ENCODE measurements at regions not wholly inside any gene's neighbourhood (a gene's known extent, or its start where the extent isn't known, plus 50 kb on each side); places are given as distances from the start of the nearest gene placed in this dataset.
A peak's percentile ranks its signal among the peaks of the same experiment; 100 is the strongest.
"Not testable (repeated sequence)": the region's sequence is repeated elsewhere in the genome, so short reads cannot be mapped to it uniquely, and the experiment has no call there.

- no peak for ATAC-seq
- DNase-seq: no peak
- intact Hi-C loops (cut with micrococcal nuclease): no loop called here
These were observed 156.4 kb downstream of the OR2B2 start for GRCh38 chr6:27755768-27756167.

- DNase-seq (no peak), ATAC-seq (no peak)
- intact Hi-C loops (cut with micrococcal nuclease): no loop called here
These were observed 157.8 kb downstream of the OR2B2 start for GRCh38 chr6:27754408-27754782.

DNA sequence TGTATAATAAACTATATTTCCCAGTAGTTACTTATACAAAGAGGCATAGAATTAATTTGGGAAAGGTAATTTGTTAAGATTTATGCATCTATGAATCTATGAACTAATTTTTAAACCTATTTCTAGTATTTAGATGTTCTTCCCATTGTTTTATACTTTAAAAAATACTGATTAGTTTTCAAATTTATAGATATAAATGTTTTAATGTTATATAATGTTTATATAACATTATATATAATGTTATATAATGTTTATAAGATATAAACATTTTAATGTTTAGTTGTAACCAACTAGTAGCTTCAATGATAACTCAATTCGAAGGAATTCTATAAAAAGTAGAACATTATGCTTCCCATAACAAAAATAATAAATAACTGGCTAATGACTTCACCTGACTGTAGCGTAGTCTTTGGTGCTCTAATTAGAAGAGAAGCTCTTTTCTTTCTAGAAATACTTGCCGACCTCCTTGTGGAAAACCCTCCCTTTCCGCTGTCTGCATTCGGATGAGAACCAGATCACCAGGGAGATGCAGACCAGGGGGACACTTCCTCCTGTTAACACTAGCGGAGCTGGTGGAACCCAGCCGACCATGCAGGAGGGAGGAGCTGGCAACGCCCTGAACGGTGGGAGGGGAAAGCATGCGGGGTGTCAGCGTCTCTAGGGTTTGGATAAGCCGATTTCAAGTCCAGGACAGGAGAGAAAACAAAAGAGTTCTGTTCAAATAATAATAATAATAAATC lies 158.4 kb downstream of the OR2B2 start:
- ATAC-seq: peak; percentile 53
- intact Hi-C loops (cut with micrococcal nuclease): no loop called here

GRCh38 chr6:27752038-27752885 lies 159.9 kb downstream of the OR2B2 start:
- ATAC-seq: peak; percentile 94
- intact Hi-C loops (cut with micrococcal nuclease): loop anchor here (1.0 kb wide), 1 partner anchor 233 kb away; no protein-coding TSS in a partner anchor

More for the DNA sequence above, 158.4 kb downstream of the OR2B2 start:
- DNase-seq: peak; percentile 72

GRCh38 chr6:27748661-27749060 lies 163.5 kb downstream of the OR2B2 start:
- DNase-seq: no peak
- intact Hi-C loops (cut with micrococcal nuclease): no loop called here
- no peak for ATAC-seq

More at GRCh38 chr6:27752038-27752885, 159.9 kb downstream of the OR2B2 start:
- peak; percentile 54 for DNase-seq

DNA sequence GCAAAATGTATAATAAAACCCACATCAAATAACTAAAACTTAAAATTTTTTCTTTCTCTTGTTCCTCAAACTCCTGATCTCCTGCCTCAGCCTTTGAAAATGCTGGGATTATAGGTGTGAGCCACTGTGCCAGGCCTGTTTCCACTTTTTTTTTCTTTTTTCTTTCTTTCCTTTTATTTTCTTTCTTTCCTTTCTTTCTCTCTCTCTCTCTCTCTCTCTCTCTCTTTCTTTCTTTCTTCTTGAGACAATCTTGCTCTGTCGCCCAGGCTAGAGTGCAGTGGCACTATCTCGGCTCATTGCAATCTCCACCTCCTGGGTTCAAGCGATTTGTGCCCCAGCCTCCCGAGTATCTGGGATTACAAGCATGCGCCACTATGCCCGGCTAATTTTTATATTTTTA lies 164.6 kb downstream of the OR2B2 start:
- DNase-seq (no peak), ATAC-seq (no peak)
- intact Hi-C loops (cut with micrococcal nuclease): no loop called here

DNA sequence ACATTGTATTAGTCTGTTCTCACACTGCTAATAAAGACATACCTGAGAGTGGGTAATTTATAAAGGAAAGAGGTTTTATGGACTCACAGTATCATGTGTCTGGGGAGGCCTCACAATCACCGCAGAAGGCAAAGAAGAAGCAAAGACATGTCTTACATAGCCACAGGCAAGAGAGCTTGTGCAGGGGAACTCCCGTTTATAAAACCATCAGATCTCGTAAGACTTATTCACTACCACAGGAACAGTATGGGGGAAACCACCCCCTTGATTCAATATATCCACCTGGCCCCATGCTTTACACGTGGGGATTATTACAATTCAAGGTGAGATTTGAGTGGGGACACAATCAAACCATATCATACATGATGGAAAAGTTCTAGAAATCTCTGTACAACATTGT lies 165.3 kb downstream of the OR2B2 start:
- intact Hi-C loops (cut with micrococcal nuclease): not testable (repeated sequence)

GRCh38 chr6:27743787-27744186 lies 168.4 kb downstream of the OR2B2 start:
- ATAC-seq: no peak
- DNase-seq: no peak
- intact Hi-C loops (cut with micrococcal nuclease): no loop called here

More for the DNA sequence above, 165.3 kb downstream of the OR2B2 start:
- DNase-seq, ATAC-seq: not testable (repeated sequence)

DNA sequence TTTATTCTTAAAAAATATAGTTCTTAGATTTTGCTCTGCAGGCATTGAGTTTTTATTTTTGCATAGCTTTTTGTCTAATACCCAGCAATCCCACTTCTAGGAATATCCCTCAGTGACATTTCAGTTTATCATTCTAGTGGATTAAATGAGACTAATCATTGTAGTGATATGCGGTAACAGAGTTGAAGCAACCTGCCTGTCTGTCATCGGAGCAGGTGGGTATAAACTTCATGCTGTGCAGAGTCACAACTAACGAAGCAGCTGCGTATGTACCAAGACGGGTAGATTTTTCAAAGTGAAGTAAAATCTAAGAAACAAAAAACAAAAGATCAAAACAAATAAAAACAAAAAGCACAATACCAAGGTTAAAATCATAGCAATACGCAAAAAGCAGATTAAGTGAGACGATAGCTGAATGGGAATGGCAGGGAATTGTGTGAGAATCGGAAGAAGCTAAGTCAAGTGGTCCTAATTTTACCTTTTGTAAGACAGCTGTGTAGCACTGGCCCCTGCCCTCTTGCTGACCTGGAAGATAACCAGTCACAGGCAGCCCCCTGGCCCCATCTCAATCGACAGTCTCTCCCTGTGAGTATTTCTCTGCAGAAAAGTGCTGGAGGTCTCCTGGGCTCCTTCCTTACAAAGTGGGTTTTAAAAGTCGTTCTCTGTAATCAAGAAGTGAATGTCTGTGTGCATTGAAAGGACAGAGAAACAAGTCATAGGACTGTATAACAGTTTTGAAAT lies 169.2 kb downstream of the OR2B2 start:
- intact Hi-C loops (cut with micrococcal nuclease): no loop called here
- DNase-seq: no peak
- no peak for ATAC-seq

- intact Hi-C loops (cut with micrococcal nuclease); DNase-seq; ATAC-seq: not testable (repeated sequence)
These were observed 172.3 kb downstream of the OR2B2 start for GRCh38 chr6:27739902-27740301.

GRCh38 chr6:27736686-27737085 lies 175.5 kb downstream of the OR2B2 start:
- ATAC-seq (no peak), DNase-seq (no peak)
- intact Hi-C loops (cut with micrococcal nuclease): no loop called here

DNA sequence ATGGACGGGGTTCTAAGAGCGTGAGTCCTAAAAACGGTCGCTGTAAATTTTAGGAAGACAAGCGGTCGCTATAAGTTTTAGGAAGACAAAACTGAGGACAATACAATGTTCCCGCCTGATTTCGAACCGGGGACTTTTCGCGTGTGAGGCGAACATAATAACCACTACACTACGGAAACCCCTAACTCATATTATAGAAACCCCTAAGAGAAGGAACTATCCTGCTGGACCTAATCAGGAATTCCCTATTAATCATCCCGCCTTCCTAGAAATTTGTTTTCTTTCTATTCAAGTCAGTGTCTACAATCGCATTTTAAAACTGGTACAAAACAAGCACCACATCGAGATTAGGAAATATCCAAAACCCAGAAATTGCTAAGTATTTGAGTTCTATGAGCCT lies 183.8 kb downstream of the OR2B2 start:
- intact Hi-C loops (cut with micrococcal nuclease): no loop called here
- DNase-seq (no peak), ATAC-seq (no peak)

- intact Hi-C loops (cut with micrococcal nuclease): no loop called here
- no peak for ATAC-seq
- DNase-seq: no peak
These were observed 185.6 kb downstream of the OR2B2 start for GRCh38 chr6:27726619-27727023.

DNA sequence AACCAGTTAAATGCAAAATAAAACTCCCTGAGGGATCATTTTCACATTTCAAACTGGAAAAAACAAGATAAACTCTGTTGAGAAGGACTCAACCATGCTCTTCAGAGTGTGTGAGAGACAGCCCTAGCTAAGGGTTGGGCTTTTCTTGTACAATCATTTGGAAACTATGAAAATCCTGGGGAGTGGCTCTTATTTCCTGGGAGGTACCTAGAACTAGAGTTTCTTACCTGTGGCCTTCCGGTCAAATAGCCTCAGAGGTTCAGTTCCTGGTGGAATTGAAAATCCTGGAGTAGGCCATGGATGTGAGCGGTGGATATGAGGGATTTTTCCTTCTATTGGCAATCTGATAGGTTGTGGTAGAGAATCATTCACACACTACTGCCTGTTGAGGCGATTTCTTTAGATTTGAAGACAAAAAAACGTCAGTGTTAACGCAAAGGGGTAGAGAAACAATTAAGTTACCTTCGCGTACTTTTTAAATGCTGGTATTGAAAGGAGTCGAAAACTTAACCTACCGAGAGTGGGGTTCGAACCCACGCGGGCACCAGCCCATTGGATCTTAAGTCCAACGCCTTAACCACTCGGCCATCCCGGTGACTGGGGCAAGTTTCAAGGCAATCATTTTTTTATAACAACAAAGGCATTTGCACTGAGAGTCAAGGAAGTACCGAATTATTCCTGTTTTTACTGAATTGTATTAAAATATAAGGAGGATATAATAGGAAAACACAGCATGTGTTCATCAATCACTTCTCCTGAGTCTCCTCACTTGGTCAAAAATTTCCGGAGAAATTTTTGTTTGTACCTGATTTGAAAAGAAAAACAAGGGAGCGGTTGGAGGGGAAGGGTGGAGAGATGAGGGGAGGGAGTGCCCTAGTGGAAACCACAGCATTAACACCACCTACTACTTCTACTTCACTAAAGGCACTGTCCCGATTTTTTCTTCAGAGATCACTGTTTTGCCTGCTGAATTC lies 191.3 kb downstream of the OR2B2 start:
- DNase-seq (no peak), ATAC-seq (no peak)
- intact Hi-C loops (cut with micrococcal nuclease): no loop called here

DNA sequence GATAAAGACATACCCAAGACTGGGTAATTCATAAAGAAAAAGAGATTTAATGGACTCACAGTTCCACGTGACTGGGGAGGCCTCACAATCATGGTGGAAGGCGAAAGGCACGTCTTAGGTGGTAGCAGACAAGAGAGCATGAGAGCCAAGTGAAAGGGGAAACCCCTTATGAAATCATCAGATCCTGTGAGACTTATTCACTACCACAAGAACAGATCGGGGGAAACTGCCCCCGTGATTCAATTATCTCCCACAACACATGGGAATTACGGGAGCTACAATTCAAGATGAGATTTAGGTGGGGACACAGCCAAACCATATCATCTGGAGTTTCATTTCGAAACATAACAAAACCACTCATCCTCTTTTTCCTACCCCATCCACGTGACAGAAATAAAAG lies 193.2 kb downstream of the OR2B2 start:
- intact Hi-C loops (cut with micrococcal nuclease): not testable (repeated sequence)

GRCh38 chr6:27706431-27706830 lies 205.8 kb downstream of the OR2B2 start:
- intact Hi-C loops (cut with micrococcal nuclease): no loop called here
- no peak for ATAC-seq
- no peak for DNase-seq

More for the DNA sequence above, 193.2 kb downstream of the OR2B2 start:
- DNase-seq, ATAC-seq: not testable (repeated sequence)

DNA sequence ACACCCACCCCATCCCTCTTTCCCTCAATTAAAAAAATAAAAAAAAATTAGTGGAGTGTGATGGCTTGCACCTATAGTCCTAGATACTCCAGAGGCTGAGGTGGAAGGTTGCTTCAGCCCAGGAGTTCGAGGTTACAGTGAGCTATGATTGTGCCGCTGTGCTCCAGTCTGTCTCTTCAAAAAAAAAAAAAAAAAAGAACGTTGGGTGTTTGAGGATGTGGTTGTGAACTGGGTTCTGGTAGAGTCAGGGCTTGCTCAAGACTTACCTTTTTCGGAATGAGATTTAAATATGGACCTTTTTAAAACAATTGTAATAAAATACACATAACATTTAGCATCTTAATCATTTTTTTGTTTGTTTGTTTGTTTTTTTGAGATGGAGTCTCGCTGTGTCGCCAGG lies 211.9 kb downstream of the OR2B2 start:
- DNase-seq (no peak), ATAC-seq (no peak)
- intact Hi-C loops (cut with micrococcal nuclease): no loop called here

DNA sequence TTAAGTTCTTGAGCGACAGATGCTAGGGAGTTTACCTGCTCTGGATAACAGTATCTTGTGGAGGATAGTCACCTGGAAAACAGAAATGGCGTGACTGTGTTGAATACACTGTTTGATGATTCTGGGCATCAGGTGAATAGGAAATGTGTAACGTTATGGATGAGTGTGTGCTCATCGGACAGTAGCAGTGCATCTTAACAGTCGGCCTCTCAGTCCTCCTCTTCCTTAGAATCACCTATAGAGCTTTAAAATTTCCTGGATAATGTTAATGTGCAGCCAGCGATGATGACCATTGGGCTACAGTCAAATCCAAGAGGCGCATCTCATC lies 217.7 kb downstream of the OR2B2 start:
- no peak for ATAC-seq
- intact Hi-C loops (cut with micrococcal nuclease): no loop called here
- no peak for DNase-seq

Data from left ventricle myocardium superior (tissue), 1 donor.